GM20000 (cell line): ENCODE measurements at regions not wholly inside any gene's neighbourhood (a gene's known extent, or its start where the extent isn't known, plus 50 kb on each side); places are given as distances from the start of the nearest gene placed in this dataset.
"Not testable (repeated sequence)": the region's sequence is repeated elsewhere in the genome, so short reads cannot be mapped to it uniquely, and the experiment has no call there.

Experiments used
- DNase-seq: peaks from one replicate; pipeline ENCODE4 v3.0.0; 2012; ENCODE audit warnings: low spot score
- CTCF ChIP-seq: IDR thresholded peaks from 2 replicates; pipeline ENCODE4 v1.5.1; 2012; ENCODE audit warnings: mild to moderate bottlenecking, control low read depth; ENCODE audit errors: extremely low read depth, missing control alignments

- no peak for TF ChIP-seq CTCF
- no peak for DNase-seq
Measured at GRCh38 chr1:104100115-104100514, 350.4 kb downstream of the AMY1C start.

- no peak for DNase-seq
- TF ChIP-seq CTCF: no peak
Measured at GRCh38 chr1:104105465-104105864, 355.8 kb downstream of the AMY1C start.

- no peak for TF ChIP-seq CTCF
Measured at GRCh38 chr1:104120525-104120924, 370.8 kb downstream of the AMY1C start.

GRCh38 chr1:104121271-104121670 lies 371.6 kb downstream of the AMY1C start:
- TF ChIP-seq CTCF: no peak
- no peak for DNase-seq

More at GRCh38 chr1:104120525-104120924, 370.8 kb downstream of the AMY1C start:
- no peak for DNase-seq

- TF ChIP-seq CTCF: no peak
- DNase-seq: no peak
Measured at GRCh38 chr1:104125266-104125665, 375.6 kb downstream of the AMY1C start.

GRCh38 chr1:104125970-104126369 lies 376.3 kb downstream of the AMY1C start:
- TF ChIP-seq CTCF: no peak
- no peak for DNase-seq

GRCh38 chr1:104132382-104132973 lies 382.8 kb downstream of the AMY1C start:
- DNase-seq: peak; percentile 10
- TF ChIP-seq CTCF: no peak

GRCh38 chr1:104135036-104135435 lies 385.3 kb downstream of the AMY1C start:
- not testable (repeated sequence) for DNase-seq
